NCI-H524 treated with DMSO at 0.1 percent for 48 hours (cell line): ENCODE measurements at regions not wholly inside any gene's neighbourhood (a gene's known extent, or its start where the extent isn't known, plus 50 kb on each side); places are given as distances from the start of the nearest gene placed in this dataset.
"Not testable (repeated sequence)": the region's sequence is repeated elsewhere in the genome, so short reads cannot be mapped to it uniquely, and the experiment has no call there.

Source experiments
- DNase-seq: peaks from one replicate; lab custom pipeline; 2025; lab: John Stamatoyannopoulos, UW

DNA sequence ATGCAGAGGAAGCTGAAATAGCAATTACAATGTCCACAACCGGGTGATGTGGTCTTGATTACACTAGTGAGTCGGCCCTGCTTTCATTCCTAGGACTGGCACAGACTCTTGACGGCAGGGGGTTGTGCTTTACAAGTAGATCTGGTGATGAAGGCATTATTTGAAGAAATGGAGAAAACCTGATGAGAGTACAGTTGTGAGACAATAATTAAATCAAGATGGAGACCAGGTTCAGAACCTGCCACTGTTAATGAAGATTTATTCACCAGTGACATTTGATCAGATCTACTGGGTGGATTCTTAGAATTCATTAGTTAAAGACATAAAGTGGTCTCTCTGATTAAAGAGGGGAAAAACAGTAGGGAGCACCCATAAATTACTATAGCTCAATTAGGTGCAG is 747.2 kb downstream of the STPG2 start:
- DNase-seq, result no peak

DNA sequence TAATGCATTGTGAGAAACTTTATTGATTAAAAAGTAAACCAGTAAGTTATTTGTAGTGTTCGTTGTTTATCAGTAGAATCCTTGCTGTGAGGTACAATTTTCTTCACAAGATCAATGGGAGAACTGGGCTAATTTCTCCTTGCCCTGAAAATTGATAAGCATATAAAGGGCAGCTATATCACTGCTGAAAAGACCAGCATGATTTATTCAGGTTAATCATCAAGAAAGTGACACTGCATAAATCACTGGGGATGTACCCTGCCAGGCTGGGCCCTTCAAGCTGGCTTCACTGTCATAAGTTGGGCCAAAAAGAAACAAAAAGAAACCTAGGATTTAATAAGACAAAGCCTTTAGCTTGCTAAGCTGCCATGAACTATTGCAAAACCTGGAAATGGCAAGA is 746.7 kb downstream of the STPG2 start:
- DNase-seq, result no peak

DNA sequence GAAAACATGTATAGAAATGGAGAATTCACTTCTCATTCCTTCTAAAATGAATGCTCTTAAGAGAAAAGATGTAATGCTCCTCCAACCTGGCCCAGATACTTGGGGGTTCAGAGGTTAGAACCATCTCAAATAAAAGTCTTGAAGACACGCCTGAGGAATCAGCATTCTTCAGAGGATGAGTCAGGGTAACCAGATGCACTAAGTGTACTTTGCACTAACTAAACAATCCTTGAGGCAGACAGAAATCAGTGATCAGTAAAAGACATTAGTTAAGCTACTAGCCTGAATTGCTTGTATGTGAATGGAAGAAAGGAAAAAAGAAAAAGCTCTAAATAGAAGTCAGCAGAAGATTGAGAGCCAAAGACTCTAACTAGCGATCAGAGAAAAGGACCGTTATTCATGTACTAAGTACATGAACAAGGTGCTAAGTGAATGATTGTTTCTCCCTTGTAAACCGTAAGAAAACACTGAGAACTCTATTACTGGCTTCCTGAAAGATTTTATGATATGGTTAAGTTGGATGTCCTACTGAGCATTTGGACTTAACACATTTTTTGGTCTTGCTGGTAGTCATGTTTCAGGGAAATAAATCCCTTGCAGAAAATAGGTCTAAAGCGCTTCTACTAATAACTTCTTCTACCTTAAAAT is 738.3 kb downstream of the STPG2 start:
- DNase-seq, result no peak

DNA sequence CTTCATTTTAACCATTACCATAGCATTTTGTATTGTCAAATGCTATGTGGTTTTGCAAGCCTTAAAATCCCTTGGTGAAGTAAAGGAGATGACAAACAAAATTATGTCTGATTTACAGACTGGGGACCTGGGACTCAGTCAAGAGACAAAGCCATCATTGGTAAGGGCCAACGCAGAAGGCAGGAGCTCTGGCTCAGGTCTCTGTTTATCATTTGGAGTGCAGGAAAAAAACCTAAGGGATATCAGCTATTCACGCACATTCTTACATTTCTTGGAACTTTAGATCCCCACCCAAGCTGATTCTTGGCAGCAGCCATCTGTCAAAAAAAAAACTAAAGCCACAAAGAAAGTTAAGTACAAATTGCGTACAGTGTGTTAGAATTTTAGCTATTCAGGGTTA is 731.9 kb downstream of the STPG2 start:
- no peak for DNase-seq

DNA sequence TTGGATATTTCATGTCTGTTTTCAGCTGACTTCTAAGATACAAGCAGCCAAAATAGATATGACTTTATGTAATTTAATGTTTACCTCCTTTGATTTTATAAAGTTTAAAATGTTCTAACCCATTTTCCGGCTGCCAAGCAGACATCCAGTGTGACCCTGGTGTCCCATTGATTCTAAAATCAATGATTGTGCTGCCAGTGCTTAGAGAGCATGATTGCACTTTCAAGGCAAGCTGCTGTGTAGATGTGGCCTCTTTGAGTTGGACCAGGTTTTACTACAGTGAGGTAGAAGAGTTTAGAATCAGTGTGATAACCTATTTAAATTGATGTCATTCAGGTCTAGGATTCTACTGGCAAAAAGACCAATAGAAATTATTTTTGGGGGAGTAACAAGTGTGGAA is 730.9 kb downstream of the STPG2 start:
- DNase-seq, result no peak

DNA sequence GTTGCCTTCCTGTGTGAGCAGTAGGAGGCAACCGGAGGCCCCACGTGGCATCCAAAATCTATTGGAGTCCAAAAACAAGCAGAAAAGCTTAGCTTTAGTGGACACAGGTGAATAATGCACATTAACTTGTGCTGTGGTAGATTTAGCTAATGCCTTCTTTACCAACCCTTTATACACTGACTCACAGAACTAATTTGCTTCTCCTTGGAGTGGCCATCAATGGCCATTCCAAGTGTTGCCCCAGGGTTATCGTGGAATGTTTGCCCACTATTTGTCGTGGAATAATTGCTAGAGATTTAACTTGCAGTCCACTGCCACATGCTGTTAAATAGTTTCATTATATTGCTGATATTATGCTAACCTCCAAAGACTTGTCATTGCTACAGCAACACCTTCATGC is 729.1 kb downstream of the STPG2 start:
- no peak for DNase-seq

DNA sequence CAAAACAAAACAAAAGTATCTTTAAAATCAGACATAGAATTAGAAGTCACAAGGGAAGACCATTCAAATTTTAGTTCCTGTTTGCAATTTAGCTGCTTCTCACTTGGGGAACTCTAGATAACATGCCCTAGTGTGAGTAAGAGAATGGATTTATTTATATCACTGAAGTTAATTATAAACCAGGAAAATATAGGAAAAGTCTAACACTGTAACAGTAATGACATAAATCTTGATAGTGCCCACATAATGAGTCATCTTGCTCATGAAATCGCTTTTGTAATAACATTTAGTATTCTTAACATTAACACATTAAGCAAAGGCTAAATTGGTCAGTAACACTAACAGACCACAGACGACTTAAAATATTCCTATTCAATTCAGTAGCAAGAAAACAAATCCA is 710.7 kb downstream of the STPG2 start:
- no peak for DNase-seq

DNA sequence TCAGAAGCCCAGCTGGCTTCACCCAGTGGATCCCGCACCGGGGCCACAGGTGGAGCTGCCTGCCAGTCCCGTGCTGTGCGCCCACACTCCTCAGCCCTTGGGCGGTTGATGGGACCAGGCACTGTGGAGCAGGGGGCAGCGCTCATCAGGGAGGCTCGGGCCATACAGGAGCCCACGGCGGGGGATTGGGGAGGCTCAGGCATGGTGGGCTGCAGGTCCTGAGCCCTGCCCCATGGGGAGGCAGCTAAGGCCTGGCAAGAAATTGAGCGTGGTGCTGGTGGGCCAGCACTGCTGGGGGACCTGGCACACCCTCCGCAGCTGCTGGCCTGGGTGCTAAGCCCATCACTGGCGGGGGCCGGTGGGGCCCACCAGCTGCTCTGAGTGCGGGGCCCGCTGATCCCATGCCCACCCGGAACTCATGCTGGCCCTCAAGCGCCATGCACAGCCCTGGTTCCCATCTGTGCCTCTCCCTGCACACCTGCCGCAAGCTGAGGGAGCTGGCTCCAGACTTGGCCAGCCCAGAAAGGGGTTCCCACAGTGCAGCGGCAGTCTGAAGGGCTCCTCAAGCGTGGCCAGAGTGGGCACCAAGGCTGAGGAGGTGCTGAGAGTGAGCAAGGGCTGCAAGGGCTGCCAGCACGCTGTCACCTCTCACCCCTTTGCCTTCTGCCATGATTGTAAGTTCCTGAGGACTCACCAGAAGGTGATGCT is 705.1 kb downstream of the STPG2 start:
- not testable (repeated sequence) for DNase-seq

- no peak for DNase-seq
Observed at GRCh38 chr4:97453186-97453585, 690.1 kb downstream of the STPG2 start.

DNA sequence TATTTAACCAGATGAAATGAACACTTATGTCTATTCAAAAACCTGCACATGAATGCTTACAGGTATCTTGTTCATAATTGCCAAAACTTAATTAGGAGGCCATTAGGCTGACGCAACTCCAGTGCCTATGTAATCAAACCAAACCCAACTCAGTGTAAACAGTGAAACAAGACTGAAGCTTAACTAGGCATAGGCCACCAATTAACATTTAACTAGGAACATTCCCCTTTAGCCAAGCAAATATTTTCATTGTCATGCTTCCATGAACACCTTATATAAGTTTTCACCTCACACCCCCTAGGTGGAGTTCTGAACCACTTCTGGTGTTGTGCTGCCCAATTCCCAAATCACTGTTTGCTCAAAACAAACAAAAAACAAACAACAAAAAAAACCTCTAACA is 686.0 kb downstream of the STPG2 start:
- no peak for DNase-seq

DNA sequence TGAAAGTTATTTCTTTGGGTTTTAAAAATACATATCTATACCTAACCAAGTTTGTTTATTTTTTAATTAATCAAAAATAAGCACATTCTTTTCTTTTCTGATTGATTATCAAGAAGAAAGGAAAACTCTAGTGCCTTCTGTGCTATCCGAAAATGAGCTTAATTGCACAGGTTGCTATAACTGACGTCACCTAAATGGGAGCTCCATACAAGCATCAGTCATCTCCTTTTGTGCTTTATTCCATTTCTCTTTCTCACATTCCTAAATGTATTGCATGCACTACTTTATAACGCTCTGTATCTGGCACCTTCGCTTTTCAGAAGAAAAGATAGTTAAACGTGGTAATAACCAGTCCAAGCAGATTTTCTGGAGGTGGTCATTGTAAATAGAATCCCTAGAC is 675.0 kb downstream of the STPG2 start:
- DNase-seq, result no peak

DNA sequence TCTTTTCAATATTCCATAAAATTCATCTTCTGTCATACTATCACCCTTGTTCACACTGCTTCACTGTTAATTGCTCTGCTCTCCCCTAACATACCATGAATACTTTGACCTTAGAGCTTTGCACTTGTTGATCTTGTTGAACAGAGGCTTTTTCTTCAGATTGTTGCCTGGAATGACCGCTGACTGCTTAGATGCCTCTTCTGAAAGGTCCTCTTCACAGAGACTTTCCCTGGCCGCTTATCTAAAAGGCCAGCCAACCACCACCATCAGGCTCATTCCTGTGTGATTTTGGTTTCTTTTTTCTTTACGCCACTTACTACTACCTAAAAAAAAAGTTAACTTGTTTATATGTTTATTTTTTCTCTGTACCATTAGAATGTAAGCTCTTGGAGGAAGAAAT is 667.7 kb downstream of the STPG2 start:
- no peak for DNase-seq

GRCh38 chr4:97477974-97478373 is 665.3 kb downstream of the STPG2 start:
- DNase-seq, result no peak

- no peak for DNase-seq
Observed at GRCh38 chr4:97479388-97479787, 663.9 kb downstream of the STPG2 start.

DNA sequence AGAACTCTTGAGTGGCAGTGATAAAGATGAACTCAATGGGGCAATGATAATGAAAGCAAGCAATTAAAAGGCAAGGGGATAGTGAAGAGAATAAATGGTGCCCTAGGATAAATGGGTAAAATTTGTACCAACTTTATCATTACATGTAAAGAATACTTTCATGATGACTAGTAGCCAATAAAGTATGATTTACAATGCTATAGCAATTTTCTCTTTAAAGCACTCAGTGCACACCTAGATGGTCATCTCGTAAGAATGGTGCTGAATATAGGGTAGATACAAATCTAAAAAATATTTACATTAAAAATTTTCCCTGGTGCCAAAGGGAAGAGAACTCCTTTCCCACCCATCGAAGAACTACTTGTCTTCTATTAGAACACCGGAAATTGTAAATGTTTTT is 651.4 kb downstream of the STPG2 start:
- no peak for DNase-seq

GRCh38 chr4:97493815-97494518 is 649.3 kb downstream of the STPG2 start:
- no peak for DNase-seq

DNA sequence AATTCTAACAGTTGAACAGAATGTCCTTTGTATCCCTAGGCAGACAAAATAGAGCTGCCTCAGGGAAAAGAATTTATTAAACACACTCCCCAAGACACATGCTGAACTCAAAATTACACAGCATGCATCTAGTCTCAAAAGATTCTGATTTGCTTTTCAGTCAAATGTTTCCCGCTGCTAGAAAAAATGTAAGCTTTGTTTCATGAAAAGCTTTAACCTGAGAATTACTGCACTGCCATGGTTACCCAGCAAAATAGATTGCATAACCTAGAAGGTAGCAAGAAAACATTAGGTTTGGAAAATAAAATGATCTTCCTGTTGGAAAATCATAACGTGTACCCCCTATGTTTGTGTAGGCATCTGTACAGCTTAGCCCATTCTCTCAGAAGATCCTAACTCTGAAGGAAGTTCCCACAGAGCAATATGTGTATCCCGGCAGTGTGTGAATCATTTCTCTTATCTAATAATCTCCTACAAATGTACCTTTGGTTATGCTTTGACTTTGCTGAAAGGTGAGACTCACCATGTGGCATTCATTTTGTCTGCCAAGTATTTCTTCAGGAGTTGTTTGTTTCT is 646.9 kb downstream of the STPG2 start:
- DNase-seq, result no peak

- no peak for DNase-seq
Observed at GRCh38 chr4:97498875-97499274, 644.4 kb downstream of the STPG2 start.

DNA sequence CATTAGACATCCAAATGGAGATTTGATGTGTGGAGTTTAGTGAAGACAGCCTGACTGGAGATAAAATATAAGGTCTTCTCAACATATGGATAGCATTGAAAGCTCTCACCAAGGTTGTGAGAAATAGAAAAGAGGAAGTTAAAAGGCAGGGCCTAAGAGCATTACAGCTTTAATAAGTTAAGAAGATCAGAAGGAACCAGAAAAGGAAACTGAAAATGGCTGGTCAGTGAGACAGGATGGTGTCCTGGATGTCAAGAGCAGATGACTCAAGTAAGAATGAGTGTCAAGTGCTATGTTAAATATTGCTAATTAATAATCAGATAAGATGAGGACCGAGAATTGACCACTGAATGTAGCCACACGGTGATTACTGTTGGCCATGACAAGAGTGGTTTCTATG is 642.9 kb downstream of the STPG2 start:
- no peak for DNase-seq

GRCh38 chr4:97504713-97505112 is 638.6 kb downstream of the STPG2 start:
- DNase-seq, result no peak

DNA sequence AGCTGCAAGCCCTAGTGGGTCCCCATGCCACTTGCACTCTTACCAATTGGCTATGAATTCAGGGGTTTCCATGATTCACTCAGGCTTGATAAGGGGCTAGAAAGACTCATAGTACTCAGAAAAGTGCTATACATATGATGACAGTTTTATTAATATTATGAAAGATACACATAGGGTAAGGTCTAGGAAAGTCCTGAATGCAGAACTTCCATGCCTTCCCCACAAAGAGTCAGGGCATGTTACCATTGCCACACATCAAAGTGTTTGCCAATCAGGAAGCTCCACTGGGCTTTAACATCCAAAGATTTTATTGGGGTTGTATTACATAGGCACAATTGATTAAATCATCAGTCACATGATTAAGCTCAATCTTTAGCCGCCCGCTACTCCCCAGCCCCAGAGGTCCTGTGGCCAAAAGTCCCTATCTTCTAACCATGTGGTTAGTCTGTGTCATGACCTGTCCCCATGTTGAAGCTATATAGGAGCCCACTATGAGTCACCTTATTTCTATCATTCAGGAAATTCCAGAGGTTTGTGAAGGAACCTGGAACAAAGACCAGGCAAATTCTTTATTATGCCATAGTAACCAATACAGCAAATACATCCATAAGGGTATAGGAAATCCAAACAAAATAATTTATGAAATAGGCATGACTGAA is 635.6 kb downstream of the STPG2 start:
- DNase-seq, result no peak
